ENCODE measurements at regions not wholly inside any gene's neighbourhood (a gene's known extent, or its start where the extent isn't known, plus 50 kb on each side); places are given as distances from the start of the nearest gene placed in this dataset.

GRCh38 chr4:122012735-122013134 lies 60.9 kb upstream of the TRPC3 start:
- peak; percentile 11 for DNase-seq (ENCODE audit: low read depth)
- TF ChIP-seq CTCF (IDR thresholded peaks at IDR 0.05; ENCODE audit: control insufficient read depth, insufficient read depth, low read depth, low read length, missing control alignments): no peak
- no peak overlapping the region for H3K4me3 ChIP-seq (ENCODE audit: control insufficient read depth, low read depth, low read length)

- H3K4me3 ChIP-seq (ENCODE audit: control insufficient read depth, low read depth, low read length): no peak overlapping the region
- TF ChIP-seq CTCF (IDR thresholded peaks at IDR 0.05; ENCODE audit: control insufficient read depth, insufficient read depth, low read depth, low read length, missing control alignments): no peak
- DNase-seq (ENCODE audit: low read depth): no peak
Measured at GRCh38 chr4:122010610-122011009, 58.8 kb upstream of the TRPC3 start.

GRCh38 chr4:122009524-122009923 lies 57.7 kb upstream of the TRPC3 start:
- DNase-seq (ENCODE audit: low read depth): no peak
- H3K4me3 ChIP-seq (ENCODE audit: control insufficient read depth, low read depth, low read length): no peak overlapping the region
- TF ChIP-seq CTCF (IDR thresholded peaks at IDR 0.05; ENCODE audit: control insufficient read depth, insufficient read depth, low read depth, low read length, missing control alignments): no peak

GRCh38 chr4:122007016-122007415 lies 55.2 kb upstream of the TRPC3 start:
- no peak overlapping the region for H3K4me3 ChIP-seq (ENCODE audit: control insufficient read depth, low read depth, low read length)
- TF ChIP-seq CTCF (IDR thresholded peaks at IDR 0.05; ENCODE audit: control insufficient read depth, insufficient read depth, low read depth, low read length, missing control alignments): no peak
- DNase-seq (ENCODE audit: low read depth): no peak

GRCh38 chr4:122005064-122005755 lies 53.4 kb upstream of the TRPC3 start:
- H3K4me3 ChIP-seq (ENCODE audit: control insufficient read depth, low read depth, low read length): no peak overlapping the region
- no peak for DNase-seq (ENCODE audit: low read depth)
- no peak for TF ChIP-seq CTCF (IDR thresholded peaks at IDR 0.05; ENCODE audit: control insufficient read depth, insufficient read depth, low read depth, low read length, missing control alignments)

- peak; percentile 30 for TF ChIP-seq CTCF (IDR thresholded peaks at IDR 0.05; ENCODE audit: control insufficient read depth, insufficient read depth, low read depth, low read length, missing control alignments)
- H3K4me3 ChIP-seq (ENCODE audit: control insufficient read depth, low read depth, low read length): no peak overlapping the region
- DNase-seq (ENCODE audit: low read depth): no peak
Measured at GRCh38 chr4:122003335-122003734, 51.5 kb upstream of the TRPC3 start.
